GM12878 (cell line): ENCODE measurements at regions not wholly inside any gene's neighbourhood (a gene's known extent, or its start where the extent isn't known, plus 50 kb on each side); places are given as distances from the start of the nearest gene placed in this dataset.

Experiments
- ATAC-seq: fragments of 200-7000 bp; cut with Tn5 transposase; 3 replicates; pipeline ENCODE4 v1.9.1; 2020; ENCODE audit warnings: mild to moderate bottlenecking, moderate library complexity
- BruUV-seq: library from RNA; stranded (reverse); fragments of 400-500 nt; replicated peaks from 2 replicates; lab custom pipeline; 2021; lab: Mats Ljungman, UMichigan
- CTCF ChIA-PET: fragments of 300-600 bp; sonication (Branson Sonifier 250); formaldehyde crosslinking; extraction: SDS; loops from one replicate; lab custom pipeline; 2021; ENCODE audit warnings: inconsistent platforms; lab: Yijun Ruan, JAX
- POLR2A ChIA-PET: fragments of 350-600 bp; formaldehyde crosslinking; extraction: SDS; loops from one replicate; lab custom pipeline; 2021; ENCODE audit warnings: inconsistent platforms; lab: Charles Lee
- RAD21 ChIA-PET: fragments of 300-600 bp; sonication (Branson Sonifier 250); formaldehyde crosslinking; loops from one replicate; lab custom pipeline; 2023; ENCODE audit warnings: antibody characterized with exemption; ENCODE audit not compliant: unreplicated experiment; lab: Charles Lee
- SMC1A ChIA-PET: fragments of 300-600 bp; sonication (Branson Sonifier 250); formaldehyde crosslinking; loops from one replicate; lab custom pipeline; 2023; ENCODE audit not compliant: unreplicated experiment, uncharacterized antibody; lab: Charles Lee
- DNase-seq: peaks from one replicate; pipeline ENCODE4 v3.0.0-alpha.2; 2011; ENCODE audit warnings: low read depth, low spot score
- FAIRE-seq: peaks from 3 replicates; lab custom pipeline; 2011; peaks lifted over from hg19 to GRCh38; lab: Jason Lieb, UNC
- H2AFZ ChIP-seq: 2 replicates; pipeline ENCODE4 v1.6.0; 2011; ENCODE audit warnings: low read depth, low read length, control low read depth; ENCODE audit not compliant: control insufficient read depth
- H3K27ac ChIP-seq: 2 replicates; pipeline ENCODE4 v1.5.1; 2011; ENCODE audit warnings: control low read depth; ENCODE audit not compliant: control insufficient read depth, insufficient read depth
- H3K27me3 ChIP-seq, 2 experiments: replicated peaks in 1 of 2; 2 replicates each; pipeline versions ENCODE4 v1.6.0 to v1.6.1; 2011; ENCODE audit warnings: low read length in 1 of 2; ENCODE audit not compliant: control insufficient read depth in 2 of 2, insufficient read depth in 2 of 2
- H3K36me3 ChIP-seq, 2 experiments: 2 replicates each; pipeline ENCODE4 v1.5.1; 2011; ENCODE audit warnings: low read length in 1 of 2; ENCODE audit not compliant: control insufficient read depth in 2 of 2, insufficient read depth in 2 of 2
- H3K4me1 ChIP-seq: 2 replicates; pipeline ENCODE4 v1.6.1; 2011; ENCODE audit warnings: mild to moderate bottlenecking, low read length, moderate library complexity, mixed read lengths; ENCODE audit not compliant: control insufficient read depth, insufficient read depth
- H3K4me2 ChIP-seq: 2 replicates; pipeline ENCODE4 v1.6.0; 2011; ENCODE audit warnings: control low read depth; ENCODE audit not compliant: control insufficient read depth, insufficient read depth
- H3K4me3 ChIP-seq: fragments of 200-600 bp; sonication (generic); 2 replicates; pipeline ENCODE4 v1.5.1; 2016
- H3K79me2 ChIP-seq: 2 replicates; pipeline ENCODE4 v1.6.0; 2011; ENCODE audit warnings: low read length; ENCODE audit not compliant: control insufficient read depth, insufficient read depth
- H3K9ac ChIP-seq: 2 replicates; pipeline ENCODE4 v1.8.0; 2011; ENCODE audit warnings: low read length, control low read depth, mixed read lengths; ENCODE audit not compliant: control insufficient read depth, insufficient read depth
- H3K9me3 ChIP-seq: replicated peaks from 3 replicates; pipeline ENCODE4 v1.5.1; 2011; ENCODE audit warnings: mild to moderate bottlenecking, low read length; ENCODE audit not compliant: control insufficient read depth, insufficient read depth
- H4K20me1 ChIP-seq: 2 replicates; pipeline ENCODE4 v1.6.0; 2011; ENCODE audit not compliant: control insufficient read depth, insufficient read depth
- BCLAF1 ChIP-seq: fragments of 450-650 bp; IDR thresholded peaks from 2 replicates; pipeline ENCODE4 v1.6.1; 2017; ENCODE audit warnings: antibody characterized with exemption, mild to moderate bottlenecking, moderate library complexity
- CBX5 ChIP-seq: sonication (generic); IDR thresholded peaks from 2 replicates; pipeline ENCODE4 v1.6.1; 2016; ENCODE audit warnings: low read depth, moderate library complexity, mild to moderate bottlenecking, inconsistent platforms
- E2F8 ChIP-seq: fragments of 450-650 bp; IDR thresholded peaks from 2 replicates; pipeline ENCODE4 v1.6.1; 2018; ENCODE audit warnings: mild to moderate bottlenecking, low read depth, moderate library complexity; ENCODE audit not compliant: partially characterized antibody
- EP300 ChIP-seq, 2 experiments: fragments of 150-350 bp in 1 of 2; IDR thresholded peaks; 2 replicates each; pipeline ENCODE4 v1.6.1; 2011 to 2012; ENCODE audit warnings: low read depth in 2 of 2, low read length in 2 of 2, borderline replicate concordance in 1 of 2, improper control_type of control experiment in 1 of 2, inconsistent platforms in 1 of 2; ENCODE audit not compliant: control insufficient read depth in 1 of 2
- NFXL1 ChIP-seq: fragments of 450-650 bp; IDR thresholded peaks from 2 replicates; pipeline ENCODE4 v1.6.1; 2017; ENCODE audit warnings: antibody characterized with exemption, mild to moderate bottlenecking, borderline replicate concordance
- NFYB ChIP-seq: IDR thresholded peaks from 2 replicates; pipeline ENCODE4 v1.6.1; 2011; ENCODE audit warnings: low read depth, mild to moderate bottlenecking, low read length, improper control_type of control experiment, moderate library complexity; ENCODE audit not compliant: insufficient read depth
- RB1 ChIP-seq: fragments of 450-650 bp; formaldehyde crosslinking; IDR thresholded peaks from 2 replicates; pipeline ENCODE4 v1.6.1; 2017; ENCODE audit warnings: mild to moderate bottlenecking, borderline replicate concordance
- SMAD5 ChIP-seq: IDR thresholded peaks from 2 replicates; pipeline ENCODE4 v1.6.1; 2016; ENCODE audit warnings: antibody characterized with exemption, low read depth
- SRF ChIP-seq, 2 experiments: IDR thresholded peaks; 2 replicates each; pipeline ENCODE4 v1.6.1; 2011; ENCODE audit warnings: low read depth in 2 of 2, low read length in 2 of 2, mild to moderate bottlenecking in 1 of 2, moderate library complexity in 1 of 2
- SUZ12 ChIP-seq: fragments of 200-600 bp; sonication (generic); IDR thresholded peaks from one replicate; pipeline ENCODE4 v1.6.1; 2018; ENCODE audit warnings: antibody characterized with exemption, mild to moderate bottlenecking; ENCODE audit not compliant: unreplicated experiment
- TBL1XR1 ChIP-seq: IDR thresholded peaks from 2 replicates; pipeline ENCODE4 v1.6.1; 2012; ENCODE audit warnings: low read depth, low read length, improper control_type of control experiment
- TCF7 ChIP-seq: IDR thresholded peaks from 2 replicates; pipeline ENCODE4 v1.6.1; 2014; ENCODE audit warnings: antibody characterized with exemption, borderline replicate concordance
- ZSCAN29 ChIP-seq: fragments of 450-650 bp; IDR thresholded peaks from 2 replicates; pipeline ENCODE4 v1.6.1; 2017; ENCODE audit warnings: mild to moderate bottlenecking, moderate library complexity
- WGBS: methylation state at CpG from one replicate; pipeline ENCODE4 v1.1.6; 2016; ENCODE audit warnings: low lambda C conversion rate; ENCODE audit not compliant: insufficient replicate concordance, insufficient coverage; ENCODE audit errors: missing lambda C conversion rate; 5-methylcytosine and 5-hydroxymethylcytosine counted together
- in situ Hi-C: fragments of 300-500 bp; cut with MboI; formaldehyde crosslinking; loops from 9 replicates; pipeline ENCODE4 v1.14.3; 2018; ENCODE audit warnings: mixed read lengths
- intact Hi-C: fragments of 100-400 bp; cut with micrococcal nuclease; formaldehyde crosslinking; loops from one replicate; pipeline ENCODE4 v1.14.2; 2022; ENCODE audit not compliant: unreplicated experiment
- TF ChIP-seq, protein P1 (sequence below): IDR thresholded peaks from 2 replicates; pipeline ENCODE4 v1.6.1; 2011; ENCODE audit warnings: low read depth, mild to moderate bottlenecking, low read length, moderate library complexity, borderline replicate concordance; ENCODE audit errors: extremely low read depth
- TF ChIP-seq, protein P2 (sequence below): IDR thresholded peaks from 2 replicates; pipeline ENCODE4 v1.6.1; 2012; ENCODE audit warnings: low read depth, low read length, improper control_type of control experiment

GRCh38 chr3:193911784-193912340 lies 224.1 kb upstream of the HES1 start:
- ATAC-seq (no peak), DNase-seq (no peak), FAIRE-seq (no peak)
- H2AFZ ChIP-seq = no peak overlapping the region
- no peak overlapping the region for H3K27ac ChIP-seq
- CTCF ChIA-PET = no interaction called here
- no peaks in the 10 kb centered on the region for H3K36me3 ChIP-seq
- POLR2A ChIA-PET = no interaction called here
- intact Hi-C loops (no loop called here), in situ Hi-C loops (no loop called here)
- SMC1A ChIA-PET = interaction anchor here (0.9 to 1.2 kb wide), 2 partner anchors 9 to 22 kb away, joined by 3 to 4 read pairs; no protein-coding TSS in a partner anchor
- TF ChIP-seq, protein P1, sequence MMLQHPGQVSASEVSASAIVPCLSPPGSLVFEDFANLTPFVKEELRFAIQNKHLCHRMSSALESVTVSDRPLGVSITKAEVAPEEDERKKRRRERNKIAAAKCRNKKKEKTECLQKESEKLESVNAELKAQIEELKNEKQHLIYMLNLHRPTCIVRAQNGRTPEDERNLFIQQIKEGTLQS = no peak
- no peak for TF ChIP-seq ZSCAN29
- no peak for TF ChIP-seq NFXL1
- no peak for TF ChIP-seq TBL1XR1
- TF ChIP-seq BCLAF1 = no peak
- TF ChIP-seq CBX5 = no peak
- TF ChIP-seq RB1 = no peak
- no peak for TF ChIP-seq TCF7
- no peak for TF ChIP-seq EP300 (IDR thresholded peaks at IDR 0.05; ENCODE audit: borderline replicate concordance in 1 of 2, control insufficient read depth in 1 of 2, low read depth in 2 of 2, low read length in 2 of 2)
- no peak for TF ChIP-seq SUZ12
- TF ChIP-seq SRF (IDR thresholded peaks at IDR 0.05; ENCODE audit: low read depth in 2 of 2, low read length in 2 of 2) = no peak
- TF ChIP-seq NFYB = no peak
- TF ChIP-seq, protein P2, sequence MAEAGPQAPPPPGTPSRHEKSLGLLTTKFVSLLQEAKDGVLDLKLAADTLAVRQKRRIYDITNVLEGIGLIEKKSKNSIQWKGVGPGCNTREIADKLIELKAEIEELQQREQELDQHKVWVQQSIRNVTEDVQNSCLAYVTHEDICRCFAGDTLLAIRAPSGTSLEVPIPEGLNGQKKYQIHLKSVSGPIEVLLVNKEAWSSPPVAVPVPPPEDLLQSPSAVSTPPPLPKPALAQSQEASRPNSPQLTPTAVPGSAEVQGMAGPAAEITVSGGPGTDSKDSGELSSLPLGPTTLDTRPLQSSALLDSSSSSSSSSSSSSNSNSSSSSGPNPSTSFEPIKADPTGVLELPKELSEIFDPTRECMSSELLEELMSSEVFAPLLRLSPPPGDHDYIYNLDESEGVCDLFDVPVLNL = no peak
- TF ChIP-seq SMAD5 = no peak
- no peak for TF ChIP-seq E2F8
- H3K9me3 ChIP-seq = peaks cover 5% of the 10 kb centered on the region
- no peaks in the 10 kb centered on the region for H3K79me2 ChIP-seq
- peaks cover 5% of the 10 kb centered on the region for H3K4me1 ChIP-seq
- H4K20me1 ChIP-seq = no peaks in the 10 kb centered on the region
- RAD21 ChIA-PET = no interaction called here
- H3K27me3 ChIP-seq = no peaks in the 10 kb centered on the region
- BruUV-seq = no TSS peak
- H3K4me2 ChIP-seq = no peak overlapping the region
- H3K9ac ChIP-seq = no peak overlapping the region
- 65% methylated on average over 12 of the region's 12 CpGs for WGBS
- H3K4me3 ChIP-seq = no peak overlapping the region
